Hematopoietic multipotent progenitor cell treated with erythropoietin and hydrocortisone succinate and interleukin-3 and kit ligand, for 17 days (in vitro differentiated cells): ENCODE measurements at regions not wholly inside any gene's neighbourhood (a gene's known extent, or its start where the extent isn't known, plus 50 kb on each side); places are given as distances from the start of the nearest gene placed in this dataset.
A peak's percentile ranks its signal among the peaks of the same experiment; 100 is the strongest.

Experiments used
- DNase-seq: peaks from one replicate; pipeline ENCODE4 v3.0.0-alpha.2; 2015; ENCODE audit warnings: low spot score

GRCh38 chr10:9762966-9763656, 1254.6 kb upstream of the CELF2 start:
- DNase-seq = no peak

- no peak for DNase-seq
Measured at GRCh38 chr10:9766762-9767161, 1250.9 kb upstream of the CELF2 start.

GRCh38 chr10:9781666-9782065, 1236.0 kb upstream of the CELF2 start:
- DNase-seq = no peak

GRCh38 chr10:9786101-9786500, 1231.6 kb upstream of the CELF2 start:
- DNase-seq = no peak

GRCh38 chr10:9786576-9786975, 1231.1 kb upstream of the CELF2 start:
- DNase-seq = no peak

GRCh38 chr10:9789996-9790395, 1227.7 kb upstream of the CELF2 start:
- DNase-seq = no peak

GRCh38 chr10:9792181-9792580, 1225.5 kb upstream of the CELF2 start:
- no peak for DNase-seq

GRCh38 chr10:9796564-9796963, 1221.1 kb upstream of the CELF2 start:
- no peak for DNase-seq

- DNase-seq = no peak
Measured at GRCh38 chr10:9800011-9800410, 1217.7 kb upstream of the CELF2 start.

- DNase-seq = no peak
Measured at GRCh38 chr10:9800571-9800970, 1217.1 kb upstream of the CELF2 start.

- no peak for DNase-seq
Measured at GRCh38 chr10:9807846-9808245, 1209.8 kb upstream of the CELF2 start.

- DNase-seq = no peak
Measured at GRCh38 chr10:9811601-9812000, 1206.1 kb upstream of the CELF2 start.

GRCh38 chr10:9814285-9814864, 1203.3 kb upstream of the CELF2 start:
- DNase-seq = no peak

- no peak for DNase-seq
Measured at GRCh38 chr10:9819756-9820494, 1197.7 kb upstream of the CELF2 start.

- no peak for DNase-seq
Measured at GRCh38 chr10:9823268-9823930, 1194.3 kb upstream of the CELF2 start.

GRCh38 chr10:9824631-9825071, 1193.0 kb upstream of the CELF2 start:
- no peak for DNase-seq

- peak; percentile 8 for DNase-seq
Measured at GRCh38 chr10:9825491-9826018, 1192.1 kb upstream of the CELF2 start.

- DNase-seq = no peak
Measured at GRCh38 chr10:9828110-9828509, 1189.6 kb upstream of the CELF2 start.

GRCh38 chr10:9833942-9834341, 1183.7 kb upstream of the CELF2 start:
- DNase-seq = no peak

- no peak for DNase-seq
Measured at GRCh38 chr10:9834434-9834833, 1183.2 kb upstream of the CELF2 start.

GRCh38 chr10:9845075-9845474, 1172.6 kb upstream of the CELF2 start:
- DNase-seq = no peak

GRCh38 chr10:9848278-9848677, 1169.4 kb upstream of the CELF2 start:
- no peak for DNase-seq

GRCh38 chr10:9848981-9849380, 1168.7 kb upstream of the CELF2 start:
- no peak for DNase-seq
